ENCODE measurements at regions not wholly inside any gene's neighbourhood (a gene's known extent, or its start where the extent isn't known, plus 50 kb on each side); places are given as distances from the start of the nearest gene placed in this dataset.
"Not testable (repeated sequence)": the region's sequence is repeated elsewhere in the genome, so short reads cannot be mapped to it uniquely, and the experiment has no call there.

- TF ChIP-seq, protein P1, sequence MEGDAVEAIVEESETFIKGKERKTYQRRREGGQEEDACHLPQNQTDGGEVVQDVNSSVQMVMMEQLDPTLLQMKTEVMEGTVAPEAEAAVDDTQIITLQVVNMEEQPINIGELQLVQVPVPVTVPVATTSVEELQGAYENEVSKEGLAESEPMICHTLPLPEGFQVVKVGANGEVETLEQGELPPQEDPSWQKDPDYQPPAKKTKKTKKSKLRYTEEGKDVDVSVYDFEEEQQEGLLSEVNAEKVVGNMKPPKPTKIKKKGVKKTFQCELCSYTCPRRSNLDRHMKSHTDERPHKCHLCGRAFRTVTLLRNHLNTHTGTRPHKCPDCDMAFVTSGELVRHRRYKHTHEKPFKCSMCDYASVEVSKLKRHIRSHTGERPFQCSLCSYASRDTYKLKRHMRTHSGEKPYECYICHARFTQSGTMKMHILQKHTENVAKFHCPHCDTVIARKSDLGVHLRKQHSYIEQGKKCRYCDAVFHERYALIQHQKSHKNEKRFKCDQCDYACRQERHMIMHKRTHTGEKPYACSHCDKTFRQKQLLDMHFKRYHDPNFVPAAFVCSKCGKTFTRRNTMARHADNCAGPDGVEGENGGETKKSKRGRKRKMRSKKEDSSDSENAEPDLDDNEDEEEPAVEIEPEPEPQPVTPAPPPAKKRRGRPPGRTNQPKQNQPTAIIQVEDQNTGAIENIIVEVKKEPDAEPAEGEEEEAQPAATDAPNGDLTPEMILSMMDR (conservative IDR thresholded peaks at IDR 0.05): no peak
Measured at GRCh38 chr4:13998850-13999445, 371.4 kb upstream of the BOD1L1 start.

GRCh38 chr4:14000091-14000814 is 372.7 kb upstream of the BOD1L1 start:
- Mint-ChIP-seq H3K9me3 (peaks cover 21% of the 10 kb centered on the region), H3K36me3 (ENCODE audit: low read depth) (peaks cover 16% of the 10 kb centered on the region), H3K4me1 (peaks cover 9% of the 10 kb centered on the region), H3K27ac (ENCODE audit: unreplicated experiment) (no peak overlapping the region), H3K4me3 (no peak overlapping the region), H3K27me3 (ENCODE audit: low read depth) (no peaks in the 10 kb centered on the region)
- no peak for DNase-seq (ENCODE audit: low read depth, low spot score)
- TF ChIP-seq, protein P1 (conservative IDR thresholded peaks at IDR 0.05): no peak

More at GRCh38 chr4:13998850-13999445, 371.4 kb upstream of the BOD1L1 start:
- Mint-ChIP-seq H3K9me3 (peaks cover 21% of the 10 kb centered on the region), H3K27me3 (ENCODE audit: low read depth) (no peaks in the 10 kb centered on the region), H3K36me3 (ENCODE audit: low read depth) (peaks cover 16% of the 10 kb centered on the region), H3K4me1 (peaks cover 9% of the 10 kb centered on the region), H3K27ac (ENCODE audit: unreplicated experiment) (no peak overlapping the region), H3K4me3 (no peak overlapping the region)
- no peak for DNase-seq (ENCODE audit: low read depth, low spot score)

GRCh38 chr4:14002331-14002730 is 374.8 kb upstream of the BOD1L1 start:
- H3K36me3 Mint-ChIP-seq (ENCODE audit: low read depth): peaks cover 16% of the 10 kb centered on the region
- H3K9me3 Mint-ChIP-seq: peaks cover 21% of the 10 kb centered on the region
- not testable (repeated sequence) for H3K27me3 Mint-ChIP-seq (ENCODE audit: low read depth); DNase-seq (ENCODE audit: low read depth, low spot score); H3K4me1 Mint-ChIP-seq; H3K4me3 Mint-ChIP-seq; H3K27ac Mint-ChIP-seq (ENCODE audit: unreplicated experiment)

DNA sequence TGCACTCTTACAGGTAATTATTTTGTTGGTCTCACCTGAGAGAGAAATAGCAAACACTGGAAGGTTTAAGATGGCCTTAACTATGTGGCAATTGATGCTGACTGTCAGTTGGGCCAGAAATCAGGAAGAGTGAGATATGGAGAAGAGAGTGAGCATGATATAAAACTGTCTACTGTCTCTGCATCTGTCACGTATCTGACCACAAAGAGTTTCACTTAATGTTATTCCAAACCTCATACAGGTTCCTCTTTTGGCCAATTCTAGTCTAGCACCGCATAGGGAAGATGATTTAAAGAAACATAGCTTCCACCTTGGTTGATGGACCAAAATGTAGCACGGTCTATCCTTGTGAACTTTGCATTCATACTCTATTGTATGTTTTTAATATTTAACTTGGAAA is 381.0 kb upstream of the BOD1L1 start:
- DNase-seq (ENCODE audit: low read depth, low spot score): no peak
- no peaks in the 10 kb centered on the region for H3K4me1 Mint-ChIP-seq
- H3K36me3 Mint-ChIP-seq (ENCODE audit: low read depth): peaks cover 3% of the 10 kb centered on the region
- no peak overlapping the region for H3K4me3 Mint-ChIP-seq
- no peaks in the 10 kb centered on the region for H3K27me3 Mint-ChIP-seq (ENCODE audit: low read depth)
- TF ChIP-seq, protein P1 (conservative IDR thresholded peaks at IDR 0.05): no peak
- H3K9me3 Mint-ChIP-seq: peaks cover 4% of the 10 kb centered on the region
- H3K27ac Mint-ChIP-seq (ENCODE audit: unreplicated experiment): no peak overlapping the region

DNA sequence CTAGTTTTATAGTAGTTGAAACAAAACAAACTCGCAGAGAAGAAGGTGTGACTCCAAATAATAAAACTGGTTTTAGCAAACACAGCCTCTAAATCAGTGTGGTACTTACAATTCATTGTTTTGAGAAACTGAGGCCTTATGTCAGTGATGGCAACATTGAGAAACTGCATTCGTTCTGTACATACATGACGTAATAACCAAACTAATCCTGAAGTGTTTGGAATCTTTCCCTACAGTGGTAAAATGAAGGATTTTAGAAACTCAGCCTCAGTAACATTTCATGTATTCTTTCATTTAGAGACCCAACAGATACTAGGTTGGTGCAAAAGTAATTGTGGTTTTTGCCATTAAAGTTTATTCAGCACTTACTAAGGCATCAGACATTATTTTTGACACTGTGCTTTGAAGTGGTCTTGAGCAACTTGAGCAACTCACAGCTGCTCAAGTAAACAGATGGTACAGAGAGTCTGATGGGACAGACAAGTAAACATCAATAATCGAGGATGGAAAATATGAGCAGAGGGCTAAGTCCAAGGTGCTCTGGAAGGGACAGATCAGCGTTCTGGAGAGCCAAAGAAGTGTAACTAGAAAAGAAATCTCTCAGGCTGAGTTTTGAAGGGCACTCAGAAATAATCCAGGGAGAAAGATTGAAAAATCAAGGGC is 390.8 kb upstream of the BOD1L1 start:
- Mint-ChIP-seq H3K4me1 (peaks cover under 1% of the 10 kb centered on the region), H3K27me3 (ENCODE audit: low read depth) (peaks cover 2% of the 10 kb centered on the region), H3K9me3 (peaks cover 3% of the 10 kb centered on the region), H3K36me3 (ENCODE audit: low read depth) (peaks cover 8% of the 10 kb centered on the region), H3K27ac (ENCODE audit: unreplicated experiment) (no peak overlapping the region), H3K4me3 (no peak overlapping the region)
- DNase-seq (ENCODE audit: low read depth, low spot score): no peak
- TF ChIP-seq, protein P1 (conservative IDR thresholded peaks at IDR 0.05): no peak

DNA sequence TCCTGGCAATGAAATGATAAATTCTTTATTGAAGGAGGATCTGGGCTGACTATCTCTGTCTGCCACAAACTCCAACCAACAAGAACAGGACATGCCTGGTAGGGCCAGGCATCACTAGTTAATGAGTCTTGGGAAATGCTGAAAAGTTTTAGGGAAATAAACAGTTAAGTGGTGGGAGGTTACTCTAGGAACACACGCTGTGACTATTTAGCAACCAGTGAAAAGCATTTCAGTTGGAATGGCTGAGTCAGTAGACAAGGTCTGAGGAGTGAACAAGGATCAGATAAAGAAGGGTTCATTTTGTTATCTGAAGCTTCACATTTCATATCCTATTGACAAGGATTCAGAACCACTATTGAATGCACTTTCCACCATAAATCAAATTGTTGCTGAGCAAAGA is 394.9 kb upstream of the BOD1L1 start:
- Mint-ChIP-seq H3K27me3 (ENCODE audit: low read depth) (no peaks in the 10 kb centered on the region), H3K4me3 (no peak overlapping the region)
- TF ChIP-seq, protein P1 (conservative IDR thresholded peaks at IDR 0.05): no peak

More for the DNA sequence above, 394.9 kb upstream of the BOD1L1 start:
- no peaks in the 10 kb centered on the region for H3K36me3 Mint-ChIP-seq (ENCODE audit: low read depth)
- no peaks in the 10 kb centered on the region for H3K9me3 Mint-ChIP-seq
- peaks cover 9% of the 10 kb centered on the region for H3K4me1 Mint-ChIP-seq
- H3K27ac Mint-ChIP-seq (ENCODE audit: unreplicated experiment): no peak overlapping the region
- no peak for DNase-seq (ENCODE audit: low read depth, low spot score)
